GM18870 (cell line): ENCODE measurements at regions not wholly inside any gene's neighbourhood (a gene's known extent, or its start where the extent isn't known, plus 50 kb on each side); places are given as distances from the start of the nearest gene placed in this dataset.
"Not testable (repeated sequence)": the region's sequence is repeated elsewhere in the genome, so short reads cannot be mapped to it uniquely, and the experiment has no call there.

Source experiments
- ATAC-seq: cut with Tn5 transposase; IDR thresholded peaks from one replicate; pipeline ENCODE4 v1.9.1; 2021; ENCODE audit warnings: moderate library complexity; ENCODE audit not compliant: unreplicated experiment

DNA sequence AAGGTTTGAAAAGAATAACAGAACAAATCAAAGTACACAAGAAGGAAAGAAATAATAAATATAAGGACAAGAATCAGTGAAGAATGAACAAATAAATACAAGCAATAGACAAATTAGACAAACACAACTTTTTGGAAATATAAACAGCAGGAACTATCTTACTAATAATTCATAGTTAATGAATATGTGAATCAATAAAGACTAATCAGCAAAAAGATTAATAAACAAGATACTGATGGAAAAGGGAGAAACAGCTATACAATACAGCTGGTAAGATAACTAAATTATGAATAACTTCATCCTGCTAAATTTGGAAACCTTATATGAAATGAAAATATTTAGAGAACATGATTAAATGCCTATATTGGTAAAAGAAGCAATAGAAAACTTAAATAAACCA is 193.6 kb upstream of the SPRED2 start:
- no peak for ATAC-seq

DNA sequence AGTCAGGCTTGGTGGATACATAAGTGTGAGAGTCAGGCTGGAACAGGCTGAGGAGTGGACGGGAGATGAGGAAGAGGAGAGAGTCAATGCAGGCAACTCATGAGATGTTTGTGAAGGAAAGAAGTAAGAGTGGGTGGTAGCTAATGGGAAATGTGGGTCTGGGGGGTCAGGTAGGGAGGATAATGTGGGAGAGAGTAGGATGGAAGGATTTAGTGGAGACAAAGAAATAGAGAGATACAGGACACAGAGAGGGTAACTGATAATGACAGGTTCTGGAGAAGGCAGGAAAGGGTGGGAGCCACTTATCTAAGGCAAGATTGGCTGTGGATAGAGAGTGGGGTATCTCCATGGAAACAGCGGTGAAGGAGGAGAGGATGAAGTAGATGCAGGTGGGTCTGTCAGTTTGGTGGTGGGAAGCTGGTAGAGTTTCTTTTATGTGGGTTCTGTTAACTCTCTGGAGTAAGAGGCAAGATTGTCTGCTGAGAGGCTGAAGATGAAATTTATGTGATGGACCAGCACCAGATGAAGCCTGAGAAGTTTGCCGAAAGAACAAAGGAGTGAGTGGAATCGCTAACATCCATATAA is 190.6 kb upstream of the SPRED2 start:
- ATAC-seq = no peak

GRCh38 chr2:65622499-65622898 is 190.1 kb upstream of the SPRED2 start:
- no peak for ATAC-seq

GRCh38 chr2:65620524-65620923 is 188.1 kb upstream of the SPRED2 start:
- ATAC-seq = no peak

DNA sequence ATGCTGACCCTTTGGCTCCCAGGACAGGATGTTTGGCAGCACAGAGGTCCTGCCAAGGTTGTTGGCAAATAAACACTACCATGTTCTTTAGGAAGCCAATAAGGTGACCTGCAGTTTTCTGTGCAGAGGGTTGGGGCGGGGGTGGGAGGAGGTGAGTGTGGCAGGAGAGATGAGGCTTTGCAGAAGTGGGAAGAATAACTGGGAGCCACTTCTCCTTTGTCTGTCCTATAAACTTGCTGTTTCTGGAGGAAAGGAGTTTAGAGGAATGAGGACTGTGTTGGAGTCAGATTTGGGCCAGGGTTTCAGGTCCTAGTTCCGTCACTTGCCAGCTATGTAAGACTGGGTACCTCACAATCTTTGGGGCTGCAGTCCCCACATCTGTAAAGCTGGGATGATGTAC is 187.6 kb upstream of the SPRED2 start:
- ATAC-seq = no peak

GRCh38 chr2:65615602-65616001 is 183.2 kb upstream of the SPRED2 start:
- no peak for ATAC-seq

DNA sequence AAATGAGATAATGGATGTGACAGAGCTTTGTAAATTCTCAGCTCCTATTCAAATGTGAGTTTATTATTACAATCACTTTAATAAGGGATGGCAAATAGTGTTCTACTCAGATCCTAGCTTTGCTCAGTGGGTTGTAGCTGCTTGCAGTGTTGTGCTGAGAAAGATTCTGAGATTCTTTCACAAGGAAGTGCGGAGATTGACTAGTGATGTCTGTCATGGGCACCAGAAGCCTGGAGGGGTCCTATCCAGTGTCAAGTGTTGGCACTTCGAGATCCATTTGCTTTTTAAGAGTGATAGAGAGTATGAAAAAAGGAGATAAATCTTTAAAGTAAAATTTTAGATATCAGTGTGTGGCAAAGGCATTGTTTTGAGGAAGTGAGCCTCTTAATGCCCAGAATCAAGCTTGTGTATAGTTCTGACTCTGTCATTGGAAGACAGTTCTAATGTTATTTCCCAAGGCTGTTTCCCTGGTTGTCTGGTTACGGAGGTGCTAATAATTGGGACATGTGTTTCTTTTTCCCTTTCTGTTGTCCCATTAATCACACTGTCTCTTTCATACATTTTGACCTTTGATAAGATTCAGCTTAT is 181.7 kb upstream of the SPRED2 start:
- ATAC-seq = no peak

DNA sequence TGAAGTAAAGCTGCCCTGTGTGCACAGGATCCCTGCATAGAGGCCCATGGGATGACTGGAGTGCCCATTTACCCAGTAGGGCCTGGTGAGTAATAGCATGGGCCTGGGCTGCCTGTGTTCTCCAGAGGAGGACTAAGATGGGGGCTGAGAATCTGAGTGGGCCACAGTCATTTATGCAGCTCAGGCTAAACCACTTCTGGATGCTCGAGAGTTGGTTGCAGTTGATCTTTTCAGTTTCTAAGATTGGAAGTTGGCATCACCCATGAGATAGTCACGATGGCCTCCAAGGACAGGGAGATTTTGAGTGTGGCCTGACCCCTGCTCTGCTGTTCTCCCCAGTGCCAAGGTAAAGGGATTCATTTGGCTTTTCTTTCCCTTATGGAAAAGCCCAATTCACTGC is 179.1 kb upstream of the SPRED2 start:
- no peak for ATAC-seq

- no peak for ATAC-seq
Observed at GRCh38 chr2:65608916-65609315, 176.5 kb upstream of the SPRED2 start.

- no peak for ATAC-seq
Observed at GRCh38 chr2:65608466-65608865, 176.1 kb upstream of the SPRED2 start.

DNA sequence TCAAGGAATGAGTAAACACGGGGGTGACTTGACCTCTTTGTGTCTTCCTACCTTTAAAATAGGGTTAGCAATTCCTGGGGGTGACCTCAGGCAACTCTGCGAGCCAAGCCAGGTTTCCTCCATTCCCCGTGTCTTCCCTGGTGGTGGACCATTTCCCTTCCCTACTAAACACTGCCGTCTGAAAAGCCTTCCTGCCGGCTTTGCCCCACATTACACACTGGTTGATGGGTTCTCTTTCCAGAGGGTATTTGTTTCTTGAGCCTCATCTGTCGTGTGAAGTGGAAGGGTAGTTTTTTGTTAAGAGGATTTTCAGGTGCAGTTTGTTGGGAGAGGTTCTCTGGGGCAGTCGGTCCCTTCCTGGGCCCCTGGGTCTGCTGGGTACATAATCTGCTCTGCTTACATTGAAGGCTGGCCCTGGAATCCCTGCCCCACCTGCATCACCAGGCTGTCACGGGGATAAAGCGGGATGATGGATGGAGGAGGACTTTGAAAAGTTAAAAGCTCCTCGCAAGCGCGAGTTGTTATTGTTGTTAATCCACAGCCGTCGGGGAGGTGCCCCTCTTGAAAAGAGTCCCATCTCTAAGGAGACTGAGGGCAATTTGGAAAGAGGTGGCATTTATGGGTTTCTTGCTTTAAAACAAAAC is 175.4 kb upstream of the SPRED2 start:
- ATAC-seq = no peak

DNA sequence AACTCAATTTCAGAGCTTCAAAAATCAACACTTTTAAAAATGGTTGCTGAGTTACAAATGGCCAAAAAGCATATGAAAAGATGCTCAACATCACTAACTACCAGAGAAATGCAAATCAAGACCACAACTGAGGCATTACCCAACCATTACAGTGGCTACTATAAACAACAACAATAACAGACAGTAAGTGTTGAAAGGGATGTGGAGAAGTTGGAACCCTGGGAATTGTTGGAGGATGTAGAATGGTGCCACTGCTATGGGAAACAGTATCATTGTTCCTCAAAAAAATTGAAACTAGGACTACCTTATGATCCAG is 173.3 kb upstream of the SPRED2 start:
- ATAC-seq = no peak

DNA sequence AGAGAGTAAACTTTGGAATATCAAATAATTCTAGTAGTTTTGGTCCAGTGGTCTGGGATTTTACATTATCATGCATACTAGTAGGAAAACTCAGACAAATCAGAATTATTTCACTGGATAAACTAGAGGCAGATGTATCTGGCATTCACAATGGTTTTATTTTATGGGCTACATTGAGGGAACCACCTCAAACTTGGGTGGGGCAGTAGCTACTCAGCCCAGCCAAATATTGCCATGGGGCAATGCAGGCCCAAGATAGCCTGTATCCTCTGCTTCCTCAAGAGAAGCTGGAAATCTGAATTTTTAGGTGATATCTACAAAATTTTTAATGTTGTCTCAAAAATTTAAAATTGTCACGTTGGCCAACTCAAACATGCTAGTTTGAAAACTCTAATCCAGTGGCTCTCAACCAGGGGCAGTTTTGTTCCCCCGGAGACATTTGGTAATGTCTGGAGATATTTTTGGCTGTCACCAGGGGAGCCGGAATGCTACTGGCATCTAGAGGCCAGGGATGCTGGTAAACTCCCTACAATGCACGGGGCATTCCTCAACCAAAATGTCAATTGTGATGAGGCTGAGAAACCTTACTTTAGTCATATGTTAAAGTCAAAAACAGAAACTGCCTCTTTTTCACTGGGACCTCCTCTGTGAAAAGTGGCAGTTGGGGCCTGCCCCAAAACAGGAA is 172.8 kb upstream of the SPRED2 start:
- ATAC-seq = no peak

GRCh38 chr2:65604246-65604645 is 171.8 kb upstream of the SPRED2 start:
- no peak for ATAC-seq

DNA sequence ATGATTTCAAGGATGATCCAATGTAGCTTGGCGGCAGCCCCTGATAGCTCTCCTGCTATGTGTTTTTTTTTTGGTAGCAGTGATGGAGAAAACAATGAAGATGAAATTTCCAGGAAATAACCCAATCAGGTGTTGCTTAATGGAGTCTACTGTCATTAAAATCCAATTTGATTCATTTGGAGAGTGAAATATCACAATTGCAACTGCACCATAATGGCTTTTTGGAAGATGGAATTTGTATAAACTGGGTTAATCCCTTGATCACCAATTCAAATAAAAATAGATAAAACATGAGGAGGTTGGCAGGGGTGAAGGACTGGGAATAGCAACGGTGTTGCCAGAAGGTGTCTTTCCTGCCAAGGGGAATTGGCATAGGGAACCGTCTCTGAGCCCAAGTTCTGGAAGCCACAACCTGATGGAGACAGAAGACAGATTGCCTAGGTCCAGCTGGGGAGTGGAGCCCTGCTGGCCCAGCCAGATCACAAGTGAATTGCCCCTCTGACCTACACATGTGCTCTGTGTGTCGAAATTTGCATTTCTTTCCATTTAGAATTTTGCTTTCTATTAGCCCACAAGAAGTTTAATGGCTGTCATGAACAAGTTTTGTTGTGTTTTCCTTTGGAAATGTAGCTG is 170.3 kb upstream of the SPRED2 start:
- ATAC-seq = no peak

- not testable (repeated sequence) for ATAC-seq
Observed at GRCh38 chr2:65600871-65601270, 168.5 kb upstream of the SPRED2 start.

GRCh38 chr2:65600351-65600750 is 168.0 kb upstream of the SPRED2 start:
- ATAC-seq = not testable (repeated sequence)

- ATAC-seq = no peak
Observed at GRCh38 chr2:65599693-65600092, 167.3 kb upstream of the SPRED2 start.

DNA sequence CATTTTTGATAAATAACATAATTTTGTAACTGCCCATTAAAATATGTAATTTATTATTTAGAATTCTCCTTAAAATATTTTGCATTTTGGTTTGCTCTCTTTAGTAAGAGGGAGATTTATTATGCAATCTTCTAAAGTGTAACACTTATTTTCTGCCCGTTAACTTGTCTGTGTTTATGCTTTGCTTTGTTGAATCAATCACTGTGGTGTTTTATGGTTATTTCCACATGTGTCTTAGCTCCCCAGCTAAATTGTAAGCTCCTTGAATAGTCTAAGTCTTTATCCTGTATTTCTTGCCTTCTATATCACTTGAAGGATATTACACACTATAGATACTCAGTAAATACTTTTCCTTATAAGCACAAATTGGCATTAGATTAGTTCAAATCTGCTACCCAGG is 166.6 kb upstream of the SPRED2 start:
- ATAC-seq = no peak

DNA sequence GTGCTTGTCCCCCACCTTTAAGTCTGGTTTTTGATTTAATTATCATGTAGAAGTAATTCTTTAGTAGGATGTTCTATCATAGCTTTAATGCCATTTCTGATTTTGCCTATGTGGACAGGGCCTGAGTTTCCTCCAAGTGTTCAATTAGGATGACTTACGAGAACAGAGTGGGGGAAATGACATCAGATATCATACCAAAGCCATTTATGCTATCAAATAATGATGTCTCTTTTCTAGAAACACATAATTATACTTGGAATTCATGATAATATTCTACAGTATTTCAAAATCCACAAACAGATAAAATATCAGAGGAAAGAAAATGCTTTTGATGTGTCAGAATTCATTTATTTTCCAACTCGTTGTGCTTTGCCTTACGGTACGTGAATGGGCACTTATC is 165.9 kb upstream of the SPRED2 start:
- no peak for ATAC-seq

- no peak for ATAC-seq
Observed at GRCh38 chr2:65595630-65596029, 163.2 kb upstream of the SPRED2 start.

- no peak for ATAC-seq
Observed at GRCh38 chr2:65594150-65594549, 161.8 kb upstream of the SPRED2 start.
